ENCODE measurements at regions not wholly inside any gene's neighbourhood (a gene's known extent, or its start where the extent isn't known, plus 50 kb on each side); places are given as distances from the start of the nearest gene placed in this dataset.

- TF ChIP-seq CTCF (IDR thresholded peaks at IDR 0.05) (no peak), POLR2A (IDR thresholded peaks at IDR 0.05) (no peak)
- Histone ChIP-seq H3K4me3 (no peak overlapping the region), H3K27me3 (no peaks in the 10 kb centered on the region), H3K4me1 (no peaks in the 10 kb centered on the region), H3K27ac (no peak overlapping the region), H3K9me3 (no peaks in the 10 kb centered on the region), H3K36me3 (no peaks in the 10 kb centered on the region)
- WGBS, 2 donors = 68 to 83% methylated on average over 3 of the region's 3 CpGs
- intact Hi-C loops (cut with DNase I) = no loop called here
- DNase-seq = no peak
Measured at GRCh38 chr15:95375281-95375680, 955.2 kb upstream of the NR2F2 start.

- intact Hi-C loops (cut with DNase I) = no loop called here
- Histone ChIP-seq H3K27me3 (no peaks in the 10 kb centered on the region), H3K4me3 (no peak overlapping the region), H3K4me1 (no peaks in the 10 kb centered on the region), H3K36me3 (no peaks in the 10 kb centered on the region), H3K9me3 (no peaks in the 10 kb centered on the region), H3K27ac (no peak overlapping the region)
- TF ChIP-seq CTCF (IDR thresholded peaks at IDR 0.05) (no peak), POLR2A (IDR thresholded peaks at IDR 0.05) (no peak)
- WGBS, 2 donors = 65 to 75% methylated on average over 5 of the region's 5 CpGs
- DNase-seq = no peak
Measured at GRCh38 chr15:95377258-95377852, 953.1 kb upstream of the NR2F2 start.

GRCh38 chr15:95394186-95395067 lies 936.1 kb upstream of the NR2F2 start:
- Histone ChIP-seq H3K27ac (peak overlapping the region in 2 of 4 donors; percentile 17 to 49), H3K27me3 (no peaks in the 10 kb centered on the region), H3K9me3 (no peaks in the 10 kb centered on the region), H3K36me3 (no peaks in the 10 kb centered on the region), H3K4me1 (no peaks in the 10 kb centered on the region), H3K4me3 (no peak overlapping the region)
- no peak for TF ChIP-seq CTCF (IDR thresholded peaks at IDR 0.05)
- TF ChIP-seq POLR2A (IDR thresholded peaks at IDR 0.05) = no peak
- intact Hi-C loops (cut with DNase I) = no loop called here
- no peak for DNase-seq
- 45 to 47% methylated on average over 8 of the region's 8 CpGs for WGBS, 2 donors

- Histone ChIP-seq H3K27ac (no peak overlapping the region), H3K36me3 (no peaks in the 10 kb centered on the region), H3K4me3 (no peak overlapping the region), H3K4me1 (no peaks in the 10 kb centered on the region), H3K27me3 (no peaks in the 10 kb centered on the region), H3K9me3 (no peaks in the 10 kb centered on the region)
- WGBS, 2 donors = 43 to 58% methylated on average over 1 of the region's 1 CpG
- TF ChIP-seq CTCF (IDR thresholded peaks at IDR 0.05) = no peak
- TF ChIP-seq POLR2A (IDR thresholded peaks at IDR 0.05) = no peak
- no peak for DNase-seq
- intact Hi-C loops (cut with DNase I) = no loop called here
Measured at GRCh38 chr15:95400428-95400827, 930.1 kb upstream of the NR2F2 start.

GRCh38 chr15:95401587-95401986 lies 928.9 kb upstream of the NR2F2 start:
- DNase-seq = no peak
- no peaks in the 10 kb centered on the region for H3K4me1 ChIP-seq
- no peak overlapping the region for H3K4me3 ChIP-seq
- H3K36me3 ChIP-seq = no peaks in the 10 kb centered on the region
- no peaks in the 10 kb centered on the region for H3K9me3 ChIP-seq
- WGBS, 2 donors = 43 to 62% methylated on average over 1 of the region's 1 CpG
- no peak for TF ChIP-seq CTCF (IDR thresholded peaks at IDR 0.05)
- no peaks in the 10 kb centered on the region for H3K27me3 ChIP-seq
- intact Hi-C loops (cut with DNase I) = no loop called here
- H3K27ac ChIP-seq = peak overlapping the region in 1 of 4 donors; percentile 1
